NCI-H226 (cell line): ENCODE measurements at regions not wholly inside any gene's neighbourhood (a gene's known extent, or its start where the extent isn't known, plus 50 kb on each side); places are given as distances from the start of the nearest gene placed in this dataset.

Experiments
- DNase-seq: peaks from one replicate; pipeline ENCODE4 v3.0.0-alpha.2; 2015

DNA sequence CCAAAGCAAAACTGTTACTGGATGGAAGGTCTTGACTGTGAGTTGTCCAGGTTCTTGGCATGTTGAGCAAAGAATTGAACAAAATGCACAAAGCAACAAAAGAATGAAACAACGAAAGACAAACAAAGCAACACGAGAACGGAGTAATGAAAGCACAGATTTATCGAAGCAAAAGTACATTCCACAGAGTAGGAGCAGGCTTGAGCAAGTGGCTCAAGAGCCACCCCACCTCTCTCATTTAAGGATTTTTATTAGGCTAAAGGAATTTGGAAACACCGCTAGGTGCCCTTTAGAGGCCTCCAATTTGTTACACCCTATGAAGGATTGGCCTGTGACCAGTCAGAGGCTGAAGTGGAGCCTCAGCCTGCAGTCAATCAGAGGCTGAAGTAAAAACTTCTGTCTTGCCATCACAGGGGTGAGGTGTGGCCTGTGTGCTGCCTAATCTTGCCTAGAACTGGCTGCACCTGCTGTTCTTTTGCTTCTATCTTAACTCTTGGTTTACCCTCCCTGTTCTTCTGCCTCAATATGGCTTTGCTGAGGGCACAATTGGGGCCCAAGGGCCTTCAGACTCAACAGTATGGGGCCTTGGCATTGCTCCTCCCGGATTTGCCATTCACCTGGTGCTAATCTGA is 59.4 kb upstream of the FTH1 start:
- no peak for DNase-seq

DNA sequence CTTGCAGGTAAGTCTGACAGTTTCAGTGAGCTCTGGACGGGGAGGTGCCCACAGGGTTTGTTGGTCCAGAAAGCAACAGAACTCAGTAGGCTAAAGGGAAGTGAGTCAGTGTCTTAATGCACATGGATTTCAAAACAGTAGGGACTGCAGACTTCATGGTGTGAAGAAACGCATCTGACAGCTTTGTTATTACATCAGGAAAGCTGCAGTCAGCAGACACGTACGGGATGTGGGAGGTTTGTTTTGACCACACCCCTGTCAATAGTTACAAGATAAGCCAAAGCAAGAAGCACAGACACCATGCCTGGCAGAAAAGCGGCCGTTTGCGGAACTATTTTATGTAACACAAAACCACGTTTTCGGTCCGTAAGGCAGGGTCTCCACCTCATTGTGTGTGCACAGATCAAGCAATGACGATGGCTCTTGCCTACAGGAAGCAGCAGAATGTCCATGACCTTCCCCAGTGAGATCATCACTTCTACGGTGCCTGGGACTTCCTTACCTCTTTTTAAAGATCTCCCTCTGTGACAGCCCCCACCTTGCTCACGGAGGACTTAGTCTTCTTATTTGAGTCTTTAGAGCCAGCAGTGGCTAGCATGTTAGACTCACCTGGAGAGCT is 58.2 kb upstream of the FTH1 start:
- DNase-seq = peak; percentile 98

DNA sequence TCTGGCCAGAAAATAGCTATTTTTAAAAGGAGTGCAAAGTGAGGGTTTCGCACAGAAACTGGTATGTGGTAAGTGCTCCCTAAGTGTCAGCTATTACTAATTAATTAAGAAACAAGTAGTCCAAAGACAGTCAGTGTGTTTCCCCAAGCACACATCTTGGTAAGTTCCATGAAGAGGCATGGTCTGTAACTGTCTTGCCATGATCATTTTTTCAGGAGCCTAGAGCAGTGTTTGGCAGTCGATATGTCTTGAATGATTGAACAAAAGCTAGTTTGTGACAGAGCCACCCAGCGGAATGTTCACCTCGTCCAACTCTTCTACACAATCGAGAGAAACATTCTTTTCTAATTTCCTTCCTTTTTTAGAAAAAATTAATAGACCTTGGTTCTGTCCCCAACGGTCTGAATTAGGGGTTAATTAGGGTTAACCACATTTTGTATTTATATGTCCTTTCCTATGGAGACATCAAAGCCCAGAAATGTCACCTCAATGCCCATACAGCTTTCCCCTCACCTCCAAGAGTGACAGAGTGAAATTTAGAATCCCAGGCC is 57.6 kb upstream of the FTH1 start:
- DNase-seq = no peak

- no peak for DNase-seq
These were observed 54.8 kb upstream of the FTH1 start for GRCh38 chr11:62022211-62022610.

- DNase-seq = no peak
These were observed 53.2 kb upstream of the FTH1 start for GRCh38 chr11:62020661-62021060.

GRCh38 chr11:62018981-62019664 is 51.7 kb upstream of the FTH1 start:
- no peak for DNase-seq

DNA sequence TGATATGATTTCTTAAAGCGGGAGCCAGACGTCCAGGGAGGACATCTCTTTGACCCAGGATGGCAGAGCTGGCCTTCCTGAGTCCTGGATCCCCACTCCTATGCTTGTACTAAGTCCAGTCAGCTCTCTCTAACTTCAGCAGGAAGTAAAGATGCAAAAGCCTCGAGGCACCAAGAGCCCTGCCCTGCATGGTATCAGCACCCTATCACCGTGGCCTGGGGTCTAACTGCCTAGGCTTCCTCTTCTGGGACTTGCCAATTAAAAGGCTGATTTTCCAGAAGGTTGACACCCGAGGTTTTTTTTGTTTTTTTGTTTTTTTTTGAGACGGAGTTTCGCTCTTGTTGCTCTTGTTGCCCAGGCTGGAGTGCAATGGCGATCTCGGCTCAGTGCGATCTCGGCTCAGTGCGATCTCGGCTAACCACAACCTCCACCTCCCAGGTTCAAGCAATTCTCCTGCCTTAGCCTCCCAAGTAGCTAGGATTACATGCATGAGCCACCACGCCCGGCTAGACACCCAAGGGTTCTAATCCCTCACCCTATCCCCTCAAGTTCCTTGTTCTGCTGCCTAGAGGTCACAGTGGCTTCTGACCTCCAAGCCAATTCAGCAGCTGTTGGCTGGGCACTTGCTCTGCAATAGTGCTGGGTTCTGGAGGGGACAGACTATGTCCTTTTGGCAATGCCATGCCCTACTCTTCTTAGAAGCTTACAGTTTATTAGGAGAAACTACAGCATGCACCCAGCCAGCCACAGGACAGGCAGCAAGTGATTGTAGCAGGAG is 50.6 kb upstream of the FTH1 start:
- DNase-seq = no peak
